ENCODE measurements at regions not wholly inside any gene's neighbourhood (a gene's known extent, or its start where the extent isn't known, plus 50 kb on each side); places are given as distances from the start of the nearest gene placed in this dataset.

DNA sequence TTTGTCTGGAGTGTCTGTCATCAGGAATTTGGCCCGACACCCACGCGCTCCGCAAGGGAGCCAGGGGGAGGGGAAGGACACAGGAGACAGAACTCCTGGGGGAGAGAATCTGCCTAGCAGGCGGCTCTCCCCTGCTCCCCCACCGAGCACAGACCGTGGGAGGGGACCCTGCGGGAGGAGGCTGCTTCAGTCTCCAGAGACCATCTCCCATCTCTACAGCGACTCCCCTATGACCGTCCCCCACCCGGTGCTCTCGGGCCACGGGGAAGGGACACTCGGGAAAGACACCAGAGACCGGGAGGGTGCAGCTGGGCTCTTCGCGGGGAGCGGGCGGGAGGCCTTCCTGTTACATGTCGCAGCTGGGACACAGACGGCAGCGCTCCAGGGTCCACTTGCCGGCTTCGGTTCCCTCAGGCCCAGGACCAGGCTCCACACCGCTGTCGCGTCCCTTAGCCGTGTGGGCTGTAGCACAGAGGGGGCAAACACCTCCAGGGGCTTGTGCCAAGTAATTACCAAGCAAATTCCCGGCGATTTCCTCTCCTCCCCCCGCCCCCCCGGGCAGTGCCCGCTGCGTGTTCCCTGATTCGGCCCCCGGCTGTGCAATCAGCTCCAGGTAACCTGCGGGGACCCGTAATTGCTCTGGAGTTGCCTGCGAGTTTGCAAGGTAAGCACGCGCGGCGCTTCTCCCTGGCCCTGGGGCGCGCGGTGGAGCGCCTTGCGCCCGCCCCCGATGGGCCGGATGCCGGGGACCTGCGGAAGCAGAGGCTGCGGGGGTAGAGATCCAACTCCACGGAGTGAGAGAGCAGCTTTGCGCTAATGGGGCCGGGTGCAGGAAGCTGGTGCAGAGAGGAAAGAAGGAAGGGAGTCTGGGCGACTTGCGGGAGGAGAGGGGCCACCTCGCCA is 155.1 kb upstream of the CADM1 start:
- TF ChIP-seq, protein P1, sequence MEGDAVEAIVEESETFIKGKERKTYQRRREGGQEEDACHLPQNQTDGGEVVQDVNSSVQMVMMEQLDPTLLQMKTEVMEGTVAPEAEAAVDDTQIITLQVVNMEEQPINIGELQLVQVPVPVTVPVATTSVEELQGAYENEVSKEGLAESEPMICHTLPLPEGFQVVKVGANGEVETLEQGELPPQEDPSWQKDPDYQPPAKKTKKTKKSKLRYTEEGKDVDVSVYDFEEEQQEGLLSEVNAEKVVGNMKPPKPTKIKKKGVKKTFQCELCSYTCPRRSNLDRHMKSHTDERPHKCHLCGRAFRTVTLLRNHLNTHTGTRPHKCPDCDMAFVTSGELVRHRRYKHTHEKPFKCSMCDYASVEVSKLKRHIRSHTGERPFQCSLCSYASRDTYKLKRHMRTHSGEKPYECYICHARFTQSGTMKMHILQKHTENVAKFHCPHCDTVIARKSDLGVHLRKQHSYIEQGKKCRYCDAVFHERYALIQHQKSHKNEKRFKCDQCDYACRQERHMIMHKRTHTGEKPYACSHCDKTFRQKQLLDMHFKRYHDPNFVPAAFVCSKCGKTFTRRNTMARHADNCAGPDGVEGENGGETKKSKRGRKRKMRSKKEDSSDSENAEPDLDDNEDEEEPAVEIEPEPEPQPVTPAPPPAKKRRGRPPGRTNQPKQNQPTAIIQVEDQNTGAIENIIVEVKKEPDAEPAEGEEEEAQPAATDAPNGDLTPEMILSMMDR (conservative IDR thresholded peaks at IDR 0.05 in 1 of 2, IDR thresholded peaks at IDR 0.05 in 1 of 2; ENCODE audit: low read depth in 1 of 2, low read length in 2 of 2): no peak
- no peak for TF ChIP-seq EZH2 (IDR thresholded peaks at IDR 0.05; ENCODE audit: low read length, missing control alignments)
